ENCODE measurements at regions not wholly inside any gene's neighbourhood (a gene's known extent, or its start where the extent isn't known, plus 50 kb on each side); places are given as distances from the start of the nearest gene placed in this dataset.

DNA sequence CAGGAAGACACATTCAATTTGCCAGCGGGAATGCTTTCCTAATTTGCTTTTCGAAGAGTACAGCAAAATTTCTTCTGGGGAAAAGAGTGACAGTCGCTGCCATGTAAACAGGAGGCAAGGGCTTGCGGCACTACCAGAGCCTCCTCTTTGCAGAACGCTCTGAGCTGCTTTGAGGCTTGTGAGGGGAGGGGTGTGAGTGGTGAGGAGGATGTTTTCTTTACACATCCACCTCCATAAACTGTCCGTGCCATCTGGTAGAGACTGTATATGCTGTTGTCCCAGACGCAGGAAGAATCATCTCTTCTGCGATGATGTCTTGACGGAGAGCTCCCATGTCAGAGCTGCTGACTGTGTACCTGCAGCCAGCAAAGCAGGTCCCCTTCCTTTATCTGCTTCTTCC is 138.0 kb downstream of the SOCS6 start:
- TF ChIP-seq EZH2 (IDR thresholded peaks at IDR 0.05; ENCODE audit: borderline replicate concordance) = no peak
- TF ChIP-seq, protein P1, sequence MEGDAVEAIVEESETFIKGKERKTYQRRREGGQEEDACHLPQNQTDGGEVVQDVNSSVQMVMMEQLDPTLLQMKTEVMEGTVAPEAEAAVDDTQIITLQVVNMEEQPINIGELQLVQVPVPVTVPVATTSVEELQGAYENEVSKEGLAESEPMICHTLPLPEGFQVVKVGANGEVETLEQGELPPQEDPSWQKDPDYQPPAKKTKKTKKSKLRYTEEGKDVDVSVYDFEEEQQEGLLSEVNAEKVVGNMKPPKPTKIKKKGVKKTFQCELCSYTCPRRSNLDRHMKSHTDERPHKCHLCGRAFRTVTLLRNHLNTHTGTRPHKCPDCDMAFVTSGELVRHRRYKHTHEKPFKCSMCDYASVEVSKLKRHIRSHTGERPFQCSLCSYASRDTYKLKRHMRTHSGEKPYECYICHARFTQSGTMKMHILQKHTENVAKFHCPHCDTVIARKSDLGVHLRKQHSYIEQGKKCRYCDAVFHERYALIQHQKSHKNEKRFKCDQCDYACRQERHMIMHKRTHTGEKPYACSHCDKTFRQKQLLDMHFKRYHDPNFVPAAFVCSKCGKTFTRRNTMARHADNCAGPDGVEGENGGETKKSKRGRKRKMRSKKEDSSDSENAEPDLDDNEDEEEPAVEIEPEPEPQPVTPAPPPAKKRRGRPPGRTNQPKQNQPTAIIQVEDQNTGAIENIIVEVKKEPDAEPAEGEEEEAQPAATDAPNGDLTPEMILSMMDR (IDR thresholded peaks at IDR 0.05; ENCODE audit: poor library complexity) = no peak
